ENCODE measurements at regions not wholly inside any gene's neighbourhood (a gene's known extent, or its start where the extent isn't known, plus 50 kb on each side); places are given as distances from the start of the nearest gene placed in this dataset.

GRCh38 chr2:212727751-212728150 is 189.1 kb upstream of the ERBB4 start:
- TF ChIP-seq EZH2 (IDR thresholded peaks at IDR 0.05) (no peak), CTCF (IDR thresholded peaks at IDR 0.05) (no peak), EZH2phosphoT487 (IDR thresholded peaks at IDR 0.05) (no peak)
